PC-3 (cell line): ENCODE measurements at regions not wholly inside any gene's neighbourhood (a gene's known extent, or its start where the extent isn't known, plus 50 kb on each side); places are given as distances from the start of the nearest gene placed in this dataset.
A peak's percentile ranks its signal among the peaks of the same experiment; 100 is the strongest.

Experiments
- ATAC-seq: fragments of 200-7000 bp; cut with Tn5 transposase; 2 replicates; pipeline ENCODE4 v1.9.1; 2020; ENCODE audit warnings: mild to moderate bottlenecking, moderate library complexity
- BruUV-seq: library from RNA; stranded (reverse); fragments of 400-500 nt; replicated peaks from 2 replicates; lab custom pipeline; 2021; lab: Mats Ljungman, UMichigan
- CTCF ChIA-PET: fragments of 300-600 bp; sonication (Branson Sonifier 250); formaldehyde crosslinking; loops from one replicate; lab custom pipeline; 2022; ENCODE audit warnings: antibody characterized with exemption; lab: Charles Lee
- POLR2A ChIA-PET: fragments of 300-600 bp; sonication (Branson Sonifier 250); formaldehyde crosslinking; loops from one replicate; lab custom pipeline; 2022; ENCODE audit warnings: antibody characterized with exemption; ENCODE audit not compliant: unreplicated experiment; lab: Charles Lee
- DNase-seq: peaks from one replicate; pipeline ENCODE4 v3.0.0-alpha.2; 2015
- H2AFZ ChIP-seq: fragments of 300-600 bp; sonication (generic); 2 replicates; pipeline ENCODE4 v1.6.0; 2016; ENCODE audit warnings: antibody characterized with exemption, low read length
- H3F3A ChIP-seq: fragments of 300-600 bp; sonication (generic); one replicate; pipeline ENCODE4 v1.6.0; 2017; ENCODE audit warnings: antibody characterized with exemption, low read length, control low read depth, mild to moderate bottlenecking; ENCODE audit not compliant: unreplicated experiment
- H3K27ac ChIP-seq: fragments of 300-600 bp; sonication (generic); 2 replicates; pipeline ENCODE4 v1.5.1; 2016; ENCODE audit warnings: mild to moderate bottlenecking, low read length
- H3K27me3 ChIP-seq: fragments of 300-600 bp; sonication (generic); 2 replicates; pipeline ENCODE4 v1.6.1; 2016; ENCODE audit warnings: low read length, mixed read lengths
- H3K36me3 ChIP-seq: fragments of 300-600 bp; sonication (generic); 2 replicates; pipeline ENCODE4 v1.6.1; 2016; ENCODE audit warnings: low read depth, mixed run types, low read length, mixed read lengths
- H3K4me1 ChIP-seq: fragments of 300-600 bp; sonication (generic); 2 replicates; pipeline ENCODE4 v1.5.1; 2016; ENCODE audit warnings: low read length; ENCODE audit not compliant: insufficient read depth
- H3K4me2 ChIP-seq: fragments of 300-600 bp; sonication (generic); 2 replicates; pipeline ENCODE4 v1.6.0; 2016; ENCODE audit warnings: low read length
- H3K4me3 ChIP-seq: fragments of 300-600 bp; sonication (generic); 2 replicates; pipeline ENCODE4 v1.5.1; 2016; ENCODE audit warnings: mild to moderate bottlenecking, low read length, mixed read lengths
- H3K79me2 ChIP-seq: fragments of 300-600 bp; sonication (generic); 2 replicates; pipeline ENCODE4 v1.6.1; 2017; ENCODE audit warnings: low read length, mixed read lengths
- H3K9ac ChIP-seq: fragments of 300-600 bp; sonication (generic); 2 replicates; pipeline ENCODE4 v1.6.0; 2016; ENCODE audit warnings: mild to moderate bottlenecking, low read length
- H3K9me2 ChIP-seq: fragments of 300-600 bp; sonication (generic); replicated peaks from 2 replicates; pipeline ENCODE4 v1.6.1; 2016; ENCODE audit warnings: mixed run types, low read length, mixed read lengths
- H3K9me3 ChIP-seq: fragments of 300-600 bp; sonication (generic); 2 replicates; pipeline ENCODE4 v1.6.1; 2016; ENCODE audit warnings: low read length, mixed read lengths
- H4K20me1 ChIP-seq: fragments of 300-600 bp; sonication (generic); 2 replicates; pipeline ENCODE4 v1.6.1; 2016; ENCODE audit warnings: low read length, mixed read lengths
- CTCF ChIP-seq: fragments of 300-600 bp; sonication (generic); conservative IDR thresholded peaks from 2 replicates; pipeline ENCODE4 v1.5.1; 2017; ENCODE audit warnings: antibody characterized with exemption, low read depth, mild to moderate bottlenecking, low read length
- EZH2 ChIP-seq: fragments of 300-600 bp; sonication (generic); IDR thresholded peaks from one replicate; pipeline ENCODE4 v1.6.1; 2017; ENCODE audit warnings: antibody characterized with exemption, mild to moderate bottlenecking, low read length; ENCODE audit not compliant: unreplicated experiment
- EZH2phosphoT487 ChIP-seq: fragments of 300-600 bp; sonication (generic); IDR thresholded peaks from 2 replicates; pipeline ENCODE4 v1.6.1; 2018; ENCODE audit warnings: mild to moderate bottlenecking, antibody characterized with exemption, low read length, borderline replicate concordance
- intact Hi-C: fragments of 100-400 bp; cut with micrococcal nuclease; formaldehyde crosslinking; loops from 2 replicates; pipeline ENCODE4 v1.9.0; 2023

- H2AFZ ChIP-seq: no peak overlapping the region
- no peak overlapping the region for H3K4me2 ChIP-seq
- H3K36me3 ChIP-seq: no peaks in the 10 kb centered on the region
- H3K4me1 ChIP-seq: no peaks in the 10 kb centered on the region
- H3K9me2 ChIP-seq: no peaks in the 10 kb centered on the region
- BruUV-seq: no TSS peak
- H4K20me1 ChIP-seq: no peaks in the 10 kb centered on the region
- ChIA-PET CTCF (no interaction called here), POLR2A (no interaction called here)
- no peaks in the 10 kb centered on the region for H3K9me3 ChIP-seq
- no peaks in the 10 kb centered on the region for H3K79me2 ChIP-seq
- intact Hi-C loops: no loop called here
- TF ChIP-seq CTCF: no peak
- no peak for TF ChIP-seq EZH2
- TF ChIP-seq EZH2phosphoT487: no peak
- DNase-seq: no peak
- H3F3A ChIP-seq: no peaks in the 10 kb centered on the region
- no peak for ATAC-seq
- H3K9ac ChIP-seq: no peak overlapping the region
- H3K27ac ChIP-seq: no peak overlapping the region
- no peak overlapping the region for H3K4me3 ChIP-seq
- 0 out of 2 replicates have a peak, but pooled peaks cover 5% of the 10 kb centered on the region for H3K27me3 ChIP-seq
These were observed 55.4 kb upstream of the RNF32 start for GRCh38 chr7:156585025-156585648.

GRCh38 chr7:156582591-156583123 lies 57.9 kb upstream of the RNF32 start:
- Histone ChIP-seq H3K36me3 (no peaks in the 10 kb centered on the region), H3K27ac (no peak overlapping the region), H2AFZ (no peak overlapping the region), H3K9me2 (no peaks in the 10 kb centered on the region), H3K4me1 (no peaks in the 10 kb centered on the region), H3K4me2 (no peak overlapping the region), H3K9ac (no peak overlapping the region), H4K20me1 (no peaks in the 10 kb centered on the region), H3F3A (no peaks in the 10 kb centered on the region), H3K4me3 (no peak overlapping the region), H3K27me3 (0 out of 2 replicates have a peak, but pooled peaks cover 5% of the 10 kb centered on the region), H3K79me2 (no peaks in the 10 kb centered on the region), H3K9me3 (no peaks in the 10 kb centered on the region)
- ATAC-seq: no peak
- no peak for DNase-seq
- CTCF ChIA-PET: no interaction called here
- TF ChIP-seq EZH2: no peak
- peak; percentile 26; the same call in 1 of the 2 replicates for TF ChIP-seq CTCF
- BruUV-seq: no TSS peak
- intact Hi-C loops: no loop called here
- POLR2A ChIA-PET: no interaction called here

- Histone ChIP-seq H3K79me2 (no peaks in the 10 kb centered on the region), H3K36me3 (no peaks in the 10 kb centered on the region), H3F3A (no peaks in the 10 kb centered on the region), H3K27me3 (peaks cover 17% of the 10 kb centered on the region; the same call in 1 of the 2 replicates), H3K9me3 (no peaks in the 10 kb centered on the region), H3K4me2 (no peak overlapping the region), H3K4me1 (no peaks in the 10 kb centered on the region), H4K20me1 (no peaks in the 10 kb centered on the region), H3K9me2 (no peaks in the 10 kb centered on the region), H2AFZ (no peak overlapping the region), H3K4me3 (no peak overlapping the region), H3K9ac (no peak overlapping the region), H3K27ac (no peak overlapping the region)
- BruUV-seq: no TSS peak
- DNase-seq (no peak), ATAC-seq (no peak)
- TF ChIP-seq EZH2 (no peak), CTCF (no peak), EZH2phosphoT487 (no peak)
- ChIA-PET POLR2A (no interaction called here), CTCF (no interaction called here)
- intact Hi-C loops: no loop called here
These were observed 60.5 kb upstream of the RNF32 start for GRCh38 chr7:156580036-156580435.
